K562 (cell line): ENCODE measurements at regions not wholly inside any gene's neighbourhood (a gene's known extent, or its start where the extent isn't known, plus 50 kb on each side); places are given as distances from the start of the nearest gene placed in this dataset.

ENCODE experiments used
- CXXC5 ChIP-seq: fragments of 250-450 bp; sonication (Bioruptor Pico); IDR thresholded peaks from 2 replicates; pipeline ENCODE4 v1.8.0; 2022; ENCODE audit warnings: inconsistent platforms, mild to moderate bottlenecking, moderate library complexity
- HMGXB4 ChIP-seq: sonication (generic); formaldehyde crosslinking; IDR thresholded peaks from 2 replicates; pipeline ENCODE4 v1.8.1; 2023; ENCODE audit warnings: mild to moderate bottlenecking, missing genetic modification reagents
- HOXB6 ChIP-seq: fragments of 250-450 bp; sonication (Bioruptor Pico); IDR thresholded peaks from 2 replicates; pipeline ENCODE4 v1.5.1; 2022; ENCODE audit warnings: mild to moderate bottlenecking, borderline replicate concordance
- RAD21 ChIP-seq, 2 experiments: fragments of 250-450 bp in 1 of 2; fragments of 450-650 bp in 1 of 2; sonication (Bioruptor Pico) in 1 of 2; formaldehyde crosslinking in 1 of 2; IDR thresholded peaks in 1 of 2; conservative IDR thresholded peaks in 1 of 2; 2 replicates each; pipeline versions ENCODE4 v1.4.0 to v1.8.0; 2020 to 2022; ENCODE audit warnings: mild to moderate bottlenecking in 2 of 2, moderate library complexity in 1 of 2
- SMC3 ChIP-seq: conservative IDR thresholded peaks from 2 replicates; pipeline ENCODE4 v1.6.1; 2011; ENCODE audit warnings: low read depth, low read length, improper control_type of control experiment; ENCODE audit not compliant: insufficient read depth
- TAF9B ChIP-seq: fragments of 450-650 bp; IDR thresholded peaks from 2 replicates; pipeline ENCODE4 v1.6.1; 2018; ENCODE audit warnings: mild to moderate bottlenecking; ENCODE audit not compliant: partially characterized antibody
- ZBTB33 ChIP-seq: sonication (generic); formaldehyde crosslinking; IDR thresholded peaks from 2 replicates; pipeline ENCODE4 v1.8.1; 2023; ENCODE audit warnings: mild to moderate bottlenecking, missing genetic modification reagents
- TF ChIP-seq, protein P1 (sequence below), 3 experiments: fragments of 200-800 bp in 1 of 3; fragments of 250-450 bp in 1 of 3; fragments of 450-650 bp in 1 of 3; sonication (Bioruptor Pico) in 1 of 3; sonication (Bioruptor generic) in 1 of 3; formaldehyde crosslinking in 1 of 3; IDR thresholded peaks; 2 replicates each; pipeline versions ENCODE4 v1.6.1 to v1.8.0; 2016 to 2022; ENCODE audit warnings: mild to moderate bottlenecking in 2 of 3, missing genetic modification characterization in 2 of 3, missing compliant biosample characterization in 1 of 3, moderate library complexity in 1 of 3
- TF ChIP-seq, protein P2 (sequence below), 2 experiments: fragments of 450-650 bp; formaldehyde crosslinking in 1 of 2; IDR thresholded peaks; 2 replicates each; pipeline versions ENCODE4 v1.4.0 to v1.6.1; 2014 to 2020; ENCODE audit warnings: mild to moderate bottlenecking in 2 of 2, borderline replicate concordance in 1 of 2, low read depth in 1 of 2

DNA sequence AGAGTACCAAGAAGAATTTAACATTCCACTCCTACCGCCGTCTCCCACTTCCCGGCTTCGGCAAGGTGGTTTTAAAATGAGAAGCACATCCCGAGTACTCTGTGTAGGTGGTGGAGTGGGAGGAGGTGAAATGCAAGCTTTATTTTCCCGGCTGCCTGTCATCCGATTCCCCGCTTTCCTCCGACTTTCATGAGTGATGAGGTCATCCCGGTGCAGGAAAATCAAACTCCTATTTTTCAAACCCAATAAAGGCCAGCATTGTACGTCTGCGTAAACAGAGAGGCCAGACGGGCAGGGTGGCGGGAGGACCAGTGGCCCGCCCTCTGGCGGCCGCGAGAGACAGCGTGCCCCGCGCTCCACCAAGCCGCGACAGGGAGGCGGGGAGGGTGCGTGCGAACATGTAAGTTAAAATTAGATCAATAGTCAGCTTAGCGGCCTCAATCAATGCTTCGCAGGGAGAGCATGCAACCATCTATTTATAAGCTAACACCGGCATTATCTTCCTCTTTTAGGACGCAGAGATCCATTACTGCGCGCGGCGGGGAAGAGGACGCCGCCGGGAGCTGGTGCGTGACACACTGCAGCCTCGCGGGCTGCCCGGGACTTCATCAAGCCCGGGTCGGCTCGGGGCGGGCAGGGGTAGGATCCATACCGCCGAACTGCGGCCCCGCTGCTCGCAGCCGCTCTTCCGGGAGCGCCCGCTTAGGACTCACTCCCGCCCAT is 163.3 kb downstream of the CD47 start (continued):
- no peak for TF ChIP-seq HMGXB4 (CRISPR knock-in tag)
- TF ChIP-seq HOXB6 (CRISPR knock-in tag): no peak
- peak; percentile 17; the same call in 1 of the 2 replicates for TF ChIP-seq CXXC5 (CRISPR knock-in tag)
- TF ChIP-seq ZBTB33 (CRISPR knock-in tag): peak; percentile 53; the same call in 1 of the 2 replicates
- TF ChIP-seq, protein P1, sequence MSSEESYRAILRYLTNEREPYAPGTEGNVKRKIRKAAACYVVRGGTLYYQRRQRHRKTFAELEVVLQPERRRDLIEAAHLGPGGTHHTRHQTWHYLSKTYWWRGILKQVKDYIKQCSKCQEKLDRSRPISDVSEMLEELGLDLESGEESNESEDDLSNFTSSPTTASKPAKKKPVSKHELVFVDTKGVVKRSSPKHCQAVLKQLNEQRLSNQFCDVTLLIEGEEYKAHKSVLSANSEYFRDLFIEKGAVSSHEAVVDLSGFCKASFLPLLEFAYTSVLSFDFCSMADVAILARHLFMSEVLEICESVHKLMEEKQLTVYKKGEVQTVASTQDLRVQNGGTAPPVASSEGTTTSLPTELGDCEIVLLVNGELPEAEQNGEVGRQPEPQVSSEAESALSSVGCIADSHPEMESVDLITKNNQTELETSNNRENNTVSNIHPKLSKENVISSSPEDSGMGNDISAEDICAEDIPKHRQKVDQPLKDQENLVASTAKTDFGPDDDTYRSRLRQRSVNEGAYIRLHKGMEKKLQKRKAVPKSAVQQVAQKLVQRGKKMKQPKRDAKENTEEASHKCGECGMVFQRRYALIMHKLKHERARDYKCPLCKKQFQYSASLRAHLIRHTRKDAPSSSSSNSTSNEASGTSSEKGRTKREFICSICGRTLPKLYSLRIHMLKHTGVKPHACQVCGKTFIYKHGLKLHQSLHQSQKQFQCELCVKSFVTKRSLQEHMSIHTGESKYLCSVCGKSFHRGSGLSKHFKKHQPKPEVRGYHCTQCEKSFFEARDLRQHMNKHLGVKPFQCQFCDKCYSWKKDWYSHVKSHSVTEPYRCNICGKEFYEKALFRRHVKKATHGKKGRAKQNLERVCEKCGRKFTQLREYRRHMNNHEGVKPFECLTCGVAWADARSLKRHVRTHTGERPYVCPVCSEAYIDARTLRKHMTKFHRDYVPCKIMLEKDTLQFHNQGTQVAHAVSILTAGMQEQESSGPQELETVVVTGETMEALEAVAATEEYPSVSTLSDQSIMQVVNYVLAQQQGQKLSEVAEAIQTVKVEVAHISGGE (CRISPR knock-in tag; IDR thresholded peaks at IDR 0.05): no peak
- TF ChIP-seq TAF9B: no peak
- TF ChIP-seq, protein P2, sequence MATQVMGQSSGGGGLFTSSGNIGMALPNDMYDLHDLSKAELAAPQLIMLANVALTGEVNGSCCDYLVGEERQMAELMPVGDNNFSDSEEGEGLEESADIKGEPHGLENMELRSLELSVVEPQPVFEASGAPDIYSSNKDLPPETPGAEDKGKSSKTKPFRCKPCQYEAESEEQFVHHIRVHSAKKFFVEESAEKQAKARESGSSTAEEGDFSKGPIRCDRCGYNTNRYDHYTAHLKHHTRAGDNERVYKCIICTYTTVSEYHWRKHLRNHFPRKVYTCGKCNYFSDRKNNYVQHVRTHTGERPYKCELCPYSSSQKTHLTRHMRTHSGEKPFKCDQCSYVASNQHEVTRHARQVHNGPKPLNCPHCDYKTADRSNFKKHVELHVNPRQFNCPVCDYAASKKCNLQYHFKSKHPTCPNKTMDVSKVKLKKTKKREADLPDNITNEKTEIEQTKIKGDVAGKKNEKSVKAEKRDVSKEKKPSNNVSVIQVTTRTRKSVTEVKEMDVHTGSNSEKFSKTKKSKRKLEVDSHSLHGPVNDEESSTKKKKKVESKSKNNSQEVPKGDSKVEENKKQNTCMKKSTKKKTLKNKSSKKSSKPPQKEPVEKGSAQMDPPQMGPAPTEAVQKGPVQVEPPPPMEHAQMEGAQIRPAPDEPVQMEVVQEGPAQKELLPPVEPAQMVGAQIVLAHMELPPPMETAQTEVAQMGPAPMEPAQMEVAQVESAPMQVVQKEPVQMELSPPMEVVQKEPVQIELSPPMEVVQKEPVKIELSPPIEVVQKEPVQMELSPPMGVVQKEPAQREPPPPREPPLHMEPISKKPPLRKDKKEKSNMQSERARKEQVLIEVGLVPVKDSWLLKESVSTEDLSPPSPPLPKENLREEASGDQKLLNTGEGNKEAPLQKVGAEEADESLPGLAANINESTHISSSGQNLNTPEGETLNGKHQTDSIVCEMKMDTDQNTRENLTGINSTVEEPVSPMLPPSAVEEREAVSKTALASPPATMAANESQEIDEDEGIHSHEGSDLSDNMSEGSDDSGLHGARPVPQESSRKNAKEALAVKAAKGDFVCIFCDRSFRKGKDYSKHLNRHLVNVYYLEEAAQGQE (IDR thresholded peaks at IDR 0.05; ENCODE audit: borderline replicate concordance): peak; percentile 39; the same call in 1 of the 2 replicates
- TF ChIP-seq, protein P2 (CRISPR knock-in tag; IDR thresholded peaks at IDR 0.05; ENCODE audit: low read depth): no peak
- peak; percentile 45 to 68 for TF ChIP-seq RAD21 (CRISPR knock-in tag; conservative IDR thresholded peaks at IDR 0.05 in 1 of 2, IDR thresholded peaks at IDR 0.05 in 1 of 2)
- TF ChIP-seq SMC3: peak; percentile 59; the same call in 1 of the 2 replicates
